ENCODE measurements at regions not wholly inside any gene's neighbourhood (a gene's known extent, or its start where the extent isn't known, plus 50 kb on each side); places are given as distances from the start of the nearest gene placed in this dataset.
A peak's percentile ranks its signal among the peaks of the same experiment; 100 is the strongest.
"Not testable (repeated sequence)": the region's sequence is repeated elsewhere in the genome, so short reads cannot be mapped to it uniquely, and the experiment has no call there.

GRCh38 chr5:174793684-174794328, 69.4 kb downstream of the MSX2 start:
- peak; percentile 45 to 91 for DNase-seq (ENCODE audit: low spot score in 2 of 2)
- no peak for TF ChIP-seq POLR2A (IDR thresholded peaks at IDR 0.05)
- no peak for TF ChIP-seq CTCF (IDR thresholded peaks at IDR 0.05)
- 1 to 4% methylated on average over 31 of the region's 31 CpGs for WGBS, 2 donors
- intact Hi-C loops (cut with DNase I; ENCODE audit: low total_unique reads) = loop anchor here (10.0 kb wide), 1 partner anchor 469 kb away; no protein-coding TSS in a partner anchor
- no peak overlapping the region for H3K4me3 ChIP-seq (ENCODE audit: low read depth, poor library complexity, severe bottlenecking)

GRCh38 chr5:174793076-174793475, 68.7 kb downstream of the MSX2 start:
- peak in 1 of 2 donors; percentile 45 for DNase-seq (ENCODE audit: low spot score in 2 of 2)
- 80% methylated on average over 6 of the region's 6 CpGs for WGBS, 2 donors
- intact Hi-C loops (cut with DNase I; ENCODE audit: low total_unique reads) = loop anchor here (10.0 kb wide), 1 partner anchor 468 kb away; no protein-coding TSS in a partner anchor
- no peak for TF ChIP-seq CTCF (IDR thresholded peaks at IDR 0.05)
- no peak for TF ChIP-seq POLR2A (IDR thresholded peaks at IDR 0.05)
- no peak overlapping the region for H3K4me3 ChIP-seq (ENCODE audit: low read depth, poor library complexity, severe bottlenecking)

GRCh38 chr5:174792265-174792664, 67.9 kb downstream of the MSX2 start:
- H3K4me3 ChIP-seq (ENCODE audit: low read depth, poor library complexity, severe bottlenecking); DNase-seq (ENCODE audit: low spot score in 2 of 2): not testable (repeated sequence)
- 67 to 73% methylated on average over 1 of the region's 1 CpG for WGBS, 2 donors
- intact Hi-C loops (cut with DNase I; ENCODE audit: low total_unique reads) = loop anchor here (10.0 kb wide), 1 partner anchor 467 kb away; no protein-coding TSS in a partner anchor

- no peak overlapping the region for H3K4me3 ChIP-seq (ENCODE audit: low read depth, poor library complexity, severe bottlenecking)
- TF ChIP-seq POLR2A (IDR thresholded peaks at IDR 0.05) (no peak), CTCF (IDR thresholded peaks at IDR 0.05) (no peak)
- peak in 1 of 2 donors; percentile 29 for DNase-seq (ENCODE audit: low spot score in 2 of 2)
- WGBS, 2 donors = 67 to 70% methylated on average over 4 of the region's 4 CpGs
- intact Hi-C loops (cut with DNase I; ENCODE audit: low total_unique reads) = loop anchor here (10.0 kb wide), 1 partner anchor 466 kb away; no protein-coding TSS in a partner anchor
These were observed 66.5 kb downstream of the MSX2 start for GRCh38 chr5:174790906-174791305.

GRCh38 chr5:174789596-174789995, 65.2 kb downstream of the MSX2 start:
- TF ChIP-seq POLR2A (IDR thresholded peaks at IDR 0.05) (no peak), CTCF (IDR thresholded peaks at IDR 0.05) (no peak)
- DNase-seq (ENCODE audit: low spot score in 2 of 2) = no peak
- H3K4me3 ChIP-seq (ENCODE audit: low read depth, poor library complexity, severe bottlenecking) = no peak overlapping the region
- 94 to 96% methylated on average over 4 of the region's 4 CpGs for WGBS, 2 donors
- intact Hi-C loops (cut with DNase I; ENCODE audit: low total_unique reads) = no loop called here

GRCh38 chr5:174785120-174785680, 60.8 kb downstream of the MSX2 start:
- H3K4me3 ChIP-seq (ENCODE audit: low read depth, poor library complexity, severe bottlenecking) = no peak overlapping the region
- intact Hi-C loops (cut with DNase I; ENCODE audit: low total_unique reads) = no loop called here
- WGBS, 2 donors = 91% methylated on average over 5 of the region's 5 CpGs
- DNase-seq (ENCODE audit: low spot score in 2 of 2) = no peak
- TF ChIP-seq CTCF (IDR thresholded peaks at IDR 0.05) (no peak), POLR2A (IDR thresholded peaks at IDR 0.05) (no peak)

Data from lower leg skin (tissue), 4 donors.